Activated naive CD4-positive, alpha-beta T cell treated with anti-CD3 and anti-CD28 coated beads, Interleukin-2, amount 50 U/mL, for 24 hours (primary cell): ENCODE measurements at regions not wholly inside any gene's neighbourhood (a gene's known extent, or its start where the extent isn't known, plus 50 kb on each side); places are given as distances from the start of the nearest gene placed in this dataset.
"Not testable (repeated sequence)": the region's sequence is repeated elsewhere in the genome, so short reads cannot be mapped to it uniquely, and the experiment has no call there.

Experiments
- H3K27ac Mint-ChIP-seq: one replicate; pipeline ENCODE4 v1.8.0; 2021; ENCODE audit warnings: mild to moderate bottlenecking, mixed read lengths
- H3K27me3 Mint-ChIP-seq: one replicate; pipeline ENCODE4 v1.8.0; 2021; ENCODE audit warnings: mixed read lengths
- H3K36me3 Mint-ChIP-seq: one replicate; pipeline ENCODE4 v1.8.0; 2021; ENCODE audit warnings: mixed read lengths
- H3K4me1 Mint-ChIP-seq: one replicate; pipeline ENCODE4 v1.8.0; 2021; ENCODE audit warnings: mixed read lengths
- H3K4me3 Mint-ChIP-seq: one replicate; pipeline ENCODE4 v1.8.0; 2021; ENCODE audit warnings: mild to moderate bottlenecking, mixed read lengths
- H3K9me3 Mint-ChIP-seq: one replicate; pipeline ENCODE4 v1.8.0; 2021; ENCODE audit warnings: mixed read lengths

- H3K27ac Mint-ChIP-seq, result no peak overlapping the region
- H3K27me3 Mint-ChIP-seq, result no peaks in the 10 kb centered on the region
- H3K36me3 Mint-ChIP-seq, result no peaks in the 10 kb centered on the region
- H3K9me3 Mint-ChIP-seq, result no peaks in the 10 kb centered on the region
- H3K4me3 Mint-ChIP-seq, result no peak overlapping the region
- no peaks in the 10 kb centered on the region for H3K4me1 Mint-ChIP-seq
These were observed 50.9 kb upstream of the NXT1 start for GRCh38 chr20:23299673-23300050.

GRCh38 chr20:23298926-23299672 lies 51.5 kb upstream of the NXT1 start:
- Mint-ChIP-seq H3K27ac (no peak overlapping the region), H3K4me3 (no peak overlapping the region), H3K27me3 (no peaks in the 10 kb centered on the region), H3K9me3 (no peaks in the 10 kb centered on the region), H3K4me1 (no peaks in the 10 kb centered on the region), H3K36me3 (no peaks in the 10 kb centered on the region)

GRCh38 chr20:23298155-23298554 lies 52.4 kb upstream of the NXT1 start:
- Mint-ChIP-seq H3K9me3 (no peaks in the 10 kb centered on the region), H3K27me3 (no peaks in the 10 kb centered on the region), H3K4me3 (no peak overlapping the region), H3K27ac (no peak overlapping the region), H3K36me3 (no peaks in the 10 kb centered on the region), H3K4me1 (no peaks in the 10 kb centered on the region)

GRCh38 chr20:23296841-23297701 lies 53.5 kb upstream of the NXT1 start:
- no peaks in the 10 kb centered on the region for H3K27me3 Mint-ChIP-seq
- no peak overlapping the region for H3K27ac Mint-ChIP-seq
- no peaks in the 10 kb centered on the region for H3K4me1 Mint-ChIP-seq
- H3K9me3 Mint-ChIP-seq, result no peaks in the 10 kb centered on the region
- H3K4me3 Mint-ChIP-seq, result no peak overlapping the region
- no peaks in the 10 kb centered on the region for H3K36me3 Mint-ChIP-seq

- Mint-ChIP-seq H3K27ac (no peak overlapping the region), H3K27me3 (no peaks in the 10 kb centered on the region), H3K4me3 (no peak overlapping the region), H3K36me3 (no peaks in the 10 kb centered on the region), H3K4me1 (no peaks in the 10 kb centered on the region), H3K9me3 (no peaks in the 10 kb centered on the region)
These were observed 54.7 kb upstream of the NXT1 start for GRCh38 chr20:23295934-23296333.

- H3K4me1 Mint-ChIP-seq, result no peaks in the 10 kb centered on the region
- no peaks in the 10 kb centered on the region for H3K9me3 Mint-ChIP-seq
- H3K27me3 Mint-ChIP-seq, result peaks cover 1% of the 10 kb centered on the region
- H3K4me3 Mint-ChIP-seq, result no peak overlapping the region
- no peaks in the 10 kb centered on the region for H3K36me3 Mint-ChIP-seq
- no peak overlapping the region for H3K27ac Mint-ChIP-seq
These were observed 55.9 kb upstream of the NXT1 start for GRCh38 chr20:23294671-23295070.

GRCh38 chr20:23294166-23294565 lies 56.4 kb upstream of the NXT1 start:
- Mint-ChIP-seq H3K27ac (no peak overlapping the region), H3K27me3 (peaks cover 1% of the 10 kb centered on the region), H3K36me3 (no peaks in the 10 kb centered on the region), H3K4me1 (no peaks in the 10 kb centered on the region), H3K9me3 (no peaks in the 10 kb centered on the region), H3K4me3 (no peak overlapping the region)

GRCh38 chr20:23293689-23294088 lies 56.9 kb upstream of the NXT1 start:
- no peaks in the 10 kb centered on the region for H3K4me1 Mint-ChIP-seq
- H3K36me3 Mint-ChIP-seq, result no peaks in the 10 kb centered on the region
- H3K27me3 Mint-ChIP-seq, result peaks cover 1% of the 10 kb centered on the region
- no peak overlapping the region for H3K27ac Mint-ChIP-seq
- no peak overlapping the region for H3K4me3 Mint-ChIP-seq
- no peaks in the 10 kb centered on the region for H3K9me3 Mint-ChIP-seq

- not testable (repeated sequence) for H3K27ac Mint-ChIP-seq, H3K9me3 Mint-ChIP-seq, H3K4me1 Mint-ChIP-seq, H3K36me3 Mint-ChIP-seq, H3K4me3 Mint-ChIP-seq, H3K27me3 Mint-ChIP-seq
These were observed 58.3 kb upstream of the NXT1 start for GRCh38 chr20:23292311-23292710.

- Mint-ChIP-seq H3K4me3 (no peak overlapping the region), H3K27me3 (peaks cover 4% of the 10 kb centered on the region), H3K4me1 (no peaks in the 10 kb centered on the region), H3K36me3 (no peaks in the 10 kb centered on the region), H3K27ac (no peak overlapping the region), H3K9me3 (no peaks in the 10 kb centered on the region)
These were observed 58.9 kb upstream of the NXT1 start for GRCh38 chr20:23291575-23292240.

- H3K4me1 Mint-ChIP-seq, result no peaks in the 10 kb centered on the region
- peaks cover 4% of the 10 kb centered on the region for H3K27me3 Mint-ChIP-seq
- H3K27ac Mint-ChIP-seq, result peak overlapping the region; percentile 63
- H3K9me3 Mint-ChIP-seq, result no peaks in the 10 kb centered on the region
- no peaks in the 10 kb centered on the region for H3K36me3 Mint-ChIP-seq
- H3K4me3 Mint-ChIP-seq, result no peak overlapping the region
These were observed 59.6 kb upstream of the NXT1 start for GRCh38 chr20:23290761-23291574.

- Mint-ChIP-seq H3K9me3 (no peaks in the 10 kb centered on the region), H3K4me1 (no peaks in the 10 kb centered on the region), H3K27ac (no peak overlapping the region), H3K36me3 (no peaks in the 10 kb centered on the region), H3K27me3 (peaks cover 7% of the 10 kb centered on the region), H3K4me3 (no peak overlapping the region)
These were observed 60.7 kb upstream of the NXT1 start for GRCh38 chr20:23289724-23290395.

GRCh38 chr20:23289249-23289648 lies 61.3 kb upstream of the NXT1 start:
- Mint-ChIP-seq H3K4me1 (no peaks in the 10 kb centered on the region), H3K27ac (no peak overlapping the region), H3K9me3 (no peaks in the 10 kb centered on the region), H3K36me3 (no peaks in the 10 kb centered on the region), H3K27me3 (peaks cover 8% of the 10 kb centered on the region), H3K4me3 (no peak overlapping the region)

GRCh38 chr20:23287354-23288190 lies 63.0 kb upstream of the NXT1 start:
- Mint-ChIP-seq H3K9me3 (no peaks in the 10 kb centered on the region), H3K4me1 (no peaks in the 10 kb centered on the region), H3K4me3 (no peak overlapping the region), H3K27me3 (peaks cover 8% of the 10 kb centered on the region), H3K36me3 (no peaks in the 10 kb centered on the region), H3K27ac (no peak overlapping the region)
